GM12872 (cell line): ENCODE measurements at regions not wholly inside any gene's neighbourhood (a gene's known extent, or its start where the extent isn't known, plus 50 kb on each side); places are given as distances from the start of the nearest gene placed in this dataset.

Experiments used
- TF ChIP-seq, protein P1 (sequence below): IDR thresholded peaks from 3 replicates; pipeline ENCODE4 v1.5.1; 2011; ENCODE audit warnings: low read depth, mild to moderate bottlenecking, low read length, moderate library complexity; ENCODE audit not compliant: insufficient read depth

- TF ChIP-seq, protein P1, sequence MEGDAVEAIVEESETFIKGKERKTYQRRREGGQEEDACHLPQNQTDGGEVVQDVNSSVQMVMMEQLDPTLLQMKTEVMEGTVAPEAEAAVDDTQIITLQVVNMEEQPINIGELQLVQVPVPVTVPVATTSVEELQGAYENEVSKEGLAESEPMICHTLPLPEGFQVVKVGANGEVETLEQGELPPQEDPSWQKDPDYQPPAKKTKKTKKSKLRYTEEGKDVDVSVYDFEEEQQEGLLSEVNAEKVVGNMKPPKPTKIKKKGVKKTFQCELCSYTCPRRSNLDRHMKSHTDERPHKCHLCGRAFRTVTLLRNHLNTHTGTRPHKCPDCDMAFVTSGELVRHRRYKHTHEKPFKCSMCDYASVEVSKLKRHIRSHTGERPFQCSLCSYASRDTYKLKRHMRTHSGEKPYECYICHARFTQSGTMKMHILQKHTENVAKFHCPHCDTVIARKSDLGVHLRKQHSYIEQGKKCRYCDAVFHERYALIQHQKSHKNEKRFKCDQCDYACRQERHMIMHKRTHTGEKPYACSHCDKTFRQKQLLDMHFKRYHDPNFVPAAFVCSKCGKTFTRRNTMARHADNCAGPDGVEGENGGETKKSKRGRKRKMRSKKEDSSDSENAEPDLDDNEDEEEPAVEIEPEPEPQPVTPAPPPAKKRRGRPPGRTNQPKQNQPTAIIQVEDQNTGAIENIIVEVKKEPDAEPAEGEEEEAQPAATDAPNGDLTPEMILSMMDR, result no peak
These were observed 87.4 kb downstream of the PDCL3 start for GRCh38 chr2:100650151-100650550.

DNA sequence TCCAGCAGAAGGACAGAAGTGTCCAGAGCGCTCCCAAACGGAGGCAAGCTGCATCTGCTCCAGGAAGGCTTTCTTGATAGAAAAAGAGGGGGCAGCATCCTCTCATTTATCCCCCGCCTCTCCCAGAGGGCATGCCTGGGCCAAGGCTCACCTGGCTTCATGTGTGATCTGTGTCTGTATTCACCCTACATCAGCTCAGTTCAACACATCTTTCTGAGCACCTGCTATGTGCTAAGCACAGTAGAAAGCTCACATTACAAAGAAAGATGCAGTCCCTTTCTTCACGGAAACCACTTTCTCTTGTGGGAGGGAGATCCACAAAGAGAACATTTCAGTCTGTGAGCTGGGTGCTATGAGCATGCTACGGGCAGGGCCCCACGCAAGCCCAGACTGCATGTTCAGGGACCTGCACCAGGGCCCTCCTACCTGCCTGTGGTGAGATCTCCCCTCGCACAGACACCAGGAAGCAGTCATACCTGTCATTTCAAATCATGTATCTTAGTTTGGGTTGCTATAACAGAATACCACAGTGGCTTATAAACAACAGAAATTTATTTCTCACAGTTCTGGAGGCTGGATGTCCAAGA, 90.7 kb downstream of the PDCL3 start:
- TF ChIP-seq, protein P1, result no peak

GRCh38 chr2:100654611-100655010, 91.8 kb downstream of the PDCL3 start:
- TF ChIP-seq, protein P1, result no peak

DNA sequence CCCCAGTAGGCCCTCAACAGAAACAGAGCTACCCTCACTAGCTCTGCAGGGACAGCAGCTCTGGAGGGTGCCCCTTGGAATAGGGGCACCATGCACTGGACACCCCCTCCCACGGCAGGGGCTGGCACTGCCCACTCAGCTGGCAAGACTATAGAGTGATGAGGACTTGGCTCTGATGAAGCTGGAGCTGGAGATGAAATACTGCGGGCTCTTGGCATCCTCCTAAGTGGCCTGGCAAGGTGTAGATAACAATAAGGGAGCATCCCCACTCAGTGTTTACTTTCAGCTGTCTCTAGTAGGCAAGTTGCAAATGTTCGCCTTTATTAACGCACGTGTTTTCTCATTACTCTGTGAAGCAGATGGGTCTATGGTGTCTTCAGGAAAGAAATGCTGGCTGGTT, 92.7 kb downstream of the PDCL3 start:
- TF ChIP-seq, protein P1, result no peak

- TF ChIP-seq, protein P1, result no peak
These were observed 93.2 kb downstream of the PDCL3 start for GRCh38 chr2:100655936-100656534.

DNA sequence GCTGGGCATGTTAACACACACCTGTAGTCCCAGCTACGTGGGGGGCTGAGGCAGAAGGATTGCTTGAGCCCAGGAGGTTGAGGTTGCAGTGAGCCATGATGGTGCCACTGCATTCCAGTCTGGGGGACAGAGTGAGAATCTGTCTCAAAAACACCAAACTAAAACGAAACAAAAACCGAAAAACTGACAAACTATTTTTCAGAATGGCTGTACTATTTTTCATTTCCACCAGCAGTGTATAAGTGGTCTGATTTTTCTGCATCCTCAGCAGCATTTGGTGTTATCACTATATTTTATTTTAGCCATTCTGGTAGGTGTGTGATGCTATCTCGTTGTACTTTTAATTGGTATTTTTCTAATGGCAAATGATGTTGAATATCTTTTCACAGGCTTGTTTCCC, 95.2 kb downstream of the PDCL3 start:
- TF ChIP-seq, protein P1, result no peak

DNA sequence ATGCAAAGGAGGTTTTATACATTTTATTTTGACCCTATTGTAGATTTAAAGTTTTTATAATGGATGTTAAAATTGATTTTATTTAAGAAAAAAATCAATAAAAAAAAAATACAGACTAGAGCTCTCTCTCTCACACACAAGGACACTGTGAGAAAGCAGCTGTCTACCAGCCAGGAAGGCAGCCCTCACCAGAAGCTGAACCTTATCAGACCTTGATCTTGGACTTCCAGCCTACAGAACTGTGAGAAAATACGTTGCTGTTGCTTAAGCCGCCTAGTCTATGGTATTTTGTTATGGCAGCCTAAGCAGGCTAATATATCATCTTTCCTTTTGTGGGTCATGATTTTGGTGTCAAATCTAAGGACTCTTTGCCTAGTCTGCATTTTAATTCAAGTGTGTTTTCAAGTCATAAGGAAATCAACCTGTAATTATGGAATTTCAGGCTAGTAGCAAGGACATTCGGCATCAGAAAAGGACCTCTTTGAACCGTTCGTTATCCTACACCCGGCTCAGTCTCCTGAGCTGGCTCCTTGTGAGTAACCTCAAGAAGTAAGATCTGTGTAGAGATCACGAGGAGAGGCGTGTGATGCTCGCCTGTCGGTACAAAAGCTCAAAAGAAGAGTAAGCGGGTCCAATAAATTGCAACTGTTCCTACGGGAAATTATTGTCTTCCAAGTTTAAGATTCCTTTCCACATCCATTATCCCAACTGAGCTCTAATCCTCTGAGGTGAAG, 98.2 kb downstream of the PDCL3 start:
- TF ChIP-seq, protein P1, result no peak
